ENCODE measurements at regions not wholly inside any gene's neighbourhood (a gene's known extent, or its start where the extent isn't known, plus 50 kb on each side); places are given as distances from the start of the nearest gene placed in this dataset.

GRCh38 chr5:74942622-74943286 lies 76.6 kb upstream of the FAM169A start:
- DNase-seq = no peak
- Histone ChIP-seq H3K9me3 (peaks cover 0 to 5% (median 0%) of the 10 kb centered on the region in 11 donors), H3K4me3 (no peak overlapping the region), H3K27ac (no peak overlapping the region), H3K36me3 (no peaks in the 10 kb centered on the region), H3K4me1 (no peaks in the 10 kb centered on the region), H3K27me3 (peaks cover 0 to 21% (median 8%) of the 10 kb centered on the region in 7 donors)
- WGBS, 2 donors = 88 to 91% methylated on average over 10 of the region's 10 CpGs
- TF ChIP-seq, protein P1, sequence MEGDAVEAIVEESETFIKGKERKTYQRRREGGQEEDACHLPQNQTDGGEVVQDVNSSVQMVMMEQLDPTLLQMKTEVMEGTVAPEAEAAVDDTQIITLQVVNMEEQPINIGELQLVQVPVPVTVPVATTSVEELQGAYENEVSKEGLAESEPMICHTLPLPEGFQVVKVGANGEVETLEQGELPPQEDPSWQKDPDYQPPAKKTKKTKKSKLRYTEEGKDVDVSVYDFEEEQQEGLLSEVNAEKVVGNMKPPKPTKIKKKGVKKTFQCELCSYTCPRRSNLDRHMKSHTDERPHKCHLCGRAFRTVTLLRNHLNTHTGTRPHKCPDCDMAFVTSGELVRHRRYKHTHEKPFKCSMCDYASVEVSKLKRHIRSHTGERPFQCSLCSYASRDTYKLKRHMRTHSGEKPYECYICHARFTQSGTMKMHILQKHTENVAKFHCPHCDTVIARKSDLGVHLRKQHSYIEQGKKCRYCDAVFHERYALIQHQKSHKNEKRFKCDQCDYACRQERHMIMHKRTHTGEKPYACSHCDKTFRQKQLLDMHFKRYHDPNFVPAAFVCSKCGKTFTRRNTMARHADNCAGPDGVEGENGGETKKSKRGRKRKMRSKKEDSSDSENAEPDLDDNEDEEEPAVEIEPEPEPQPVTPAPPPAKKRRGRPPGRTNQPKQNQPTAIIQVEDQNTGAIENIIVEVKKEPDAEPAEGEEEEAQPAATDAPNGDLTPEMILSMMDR (IDR thresholded peaks at IDR 0.05) = no peak
- intact Hi-C loops (cut with DNase I) = no loop called here
- ATAC-seq = no peak

DNA sequence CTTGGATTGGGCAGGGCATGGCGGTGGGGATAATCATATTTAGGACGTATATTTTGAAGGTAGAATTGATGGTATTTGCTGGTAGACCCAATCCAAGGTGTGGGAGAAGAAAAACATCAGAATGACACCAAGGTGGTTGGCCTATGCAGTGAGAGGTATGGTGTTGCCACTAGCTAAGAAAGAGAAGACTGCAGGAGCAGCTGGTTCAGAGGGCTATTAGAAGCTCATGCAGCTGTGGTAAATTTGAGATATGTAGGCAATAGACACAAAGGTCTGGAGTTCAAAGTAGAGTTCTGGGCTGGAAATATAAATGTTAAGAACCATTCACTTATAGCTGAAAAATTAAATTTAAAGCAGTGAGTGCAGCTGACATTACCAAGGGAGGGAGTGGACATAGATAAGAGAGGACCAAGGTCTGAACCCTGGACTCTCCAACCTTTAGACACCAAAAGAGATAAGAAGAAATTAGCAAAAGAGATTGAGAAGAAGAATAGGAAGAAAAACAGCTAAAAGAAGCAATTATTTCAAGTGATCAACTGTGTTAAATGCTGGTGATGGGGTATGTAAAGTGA lies 74.7 kb upstream of the FAM169A start:
- H3K4me1 ChIP-seq = no peaks in the 10 kb centered on the region
- TF ChIP-seq, protein P1 (IDR thresholded peaks at IDR 0.05) = no peak
- 73 to 78% methylated on average over 2 of the region's 2 CpGs for WGBS, 2 donors
- H3K27me3 ChIP-seq = peaks cover 0 to 28% (median 12%) of the 10 kb centered on the region in 7 donors
- intact Hi-C loops (cut with DNase I) = no loop called here
- DNase-seq (no peak), ATAC-seq (no peak)
- no peak overlapping the region for H3K27ac ChIP-seq
- H3K9me3 ChIP-seq = peaks cover 0 to 5% (median 0%) of the 10 kb centered on the region in 11 donors
- no peaks in the 10 kb centered on the region for H3K36me3 ChIP-seq
- no peak overlapping the region for H3K4me3 ChIP-seq

- DNase-seq = no peak
- Histone ChIP-seq H3K27ac (no peak overlapping the region), H3K4me3 (no peak overlapping the region), H3K9me3 (peaks cover 0 to 5% (median 0%) of the 10 kb centered on the region in 11 donors), H3K4me1 (peaks cover 0 to 7% (median 0%) of the 10 kb centered on the region in 9 donors), H3K27me3 (peaks cover 0 to 50% (median 22%) of the 10 kb centered on the region in 7 donors), H3K36me3 (no peaks in the 10 kb centered on the region)
- intact Hi-C loops (cut with DNase I) = no loop called here
- no peak for ATAC-seq
- TF ChIP-seq, protein P1 (IDR thresholded peaks at IDR 0.05) = no peak
Observed at GRCh38 chr5:74938250-74938933, 72.2 kb upstream of the FAM169A start.

- no peak overlapping the region for H3K4me3 ChIP-seq
- H3K4me1 ChIP-seq = peaks cover 0 to 7% (median 0%) of the 10 kb centered on the region in 9 donors
- WGBS, 2 donors = 31 to 33% methylated on average over 4 of the region's 4 CpGs
Observed at GRCh38 chr5:74935752-74936091, 69.5 kb upstream of the FAM169A start.

More at GRCh38 chr5:74935752-74936091, 69.5 kb upstream of the FAM169A start:
- Histone ChIP-seq H3K27me3 (peaks cover 0 to 46% (median 26%) of the 10 kb centered on the region in 7 donors), H3K9me3 (peaks cover 0 to 5% (median 0%) of the 10 kb centered on the region in 11 donors), H3K27ac (no peak overlapping the region), H3K36me3 (no peaks in the 10 kb centered on the region)
- TF ChIP-seq, protein P1 (IDR thresholded peaks at IDR 0.05) = no peak
- intact Hi-C loops (cut with DNase I) = no loop called here
- no peak for ATAC-seq
- no peak for DNase-seq
